Prostate gland (tissue), 1 donor: ENCODE measurements at regions not wholly inside any gene's neighbourhood (a gene's known extent, or its start where the extent isn't known, plus 50 kb on each side); places are given as distances from the start of the nearest gene placed in this dataset.

ENCODE experiments used
- POLR2A ChIP-seq: fragments of 450-650 bp; IDR thresholded peaks from one replicate; pipeline ENCODE4 v1.6.1; 2016; ENCODE audit warnings: antibody characterized with exemption, mild to moderate bottlenecking
- POLR2AphosphoS5 ChIP-seq: sonication (generic); formaldehyde crosslinking; IDR thresholded peaks from one replicate; pipeline ENCODE4 v1.6.1; 2017; ENCODE audit warnings: antibody characterized with exemption

- TF ChIP-seq POLR2AphosphoS5 (no peak), POLR2A (no peak)
Observed at GRCh38 chr9:7907551-7908337, 108.2 kb upstream of the DMAC1 start.
